ENCODE measurements at regions not wholly inside any gene's neighbourhood (a gene's known extent, or its start where the extent isn't known, plus 50 kb on each side); places are given as distances from the start of the nearest gene placed in this dataset.

DNA sequence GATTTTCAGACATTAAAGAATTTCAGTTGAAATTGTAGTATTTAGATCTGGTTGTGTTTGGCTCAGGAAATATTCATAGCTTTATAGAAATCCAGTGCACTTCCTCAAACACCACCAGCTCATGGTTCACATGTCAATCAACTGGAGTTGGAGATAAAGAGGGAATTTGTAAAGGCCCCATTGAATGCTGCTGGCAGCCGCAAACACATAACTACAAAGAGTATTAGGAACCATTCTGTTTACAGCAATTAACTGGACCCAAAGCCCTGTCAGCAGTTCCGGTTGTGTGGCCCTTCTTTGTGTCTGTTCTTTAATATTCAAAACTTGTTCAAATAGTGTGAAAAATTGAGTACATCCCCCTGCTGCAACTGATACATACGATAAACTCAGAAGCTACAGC lies 107.4 kb upstream of the LRRTM4 start:
- Histone ChIP-seq H2BK5ac (ENCODE audit: low read depth, low read length, poor library complexity, severe bottlenecking) (no peak overlapping the region), H2BK20ac (ENCODE audit: low read depth, low read length) (no peak overlapping the region), H3K9me3 (ENCODE audit: control insufficient read depth, insufficient read depth, low read length) (peaks cover 3% of the 10 kb centered on the region), H2AK9ac (replicated peaks; ENCODE audit: low read depth, low read length, poor library complexity) (no peak overlapping the region), H4K91ac (ENCODE audit: insufficient read depth, low read depth, low read length) (no peak overlapping the region), H3K18ac (ENCODE audit: low read depth, low read length) (no peak overlapping the region), H4K8ac (ENCODE audit: low read depth in 2 of 2, low read length in 2 of 2) (no peak overlapping the region), H3K4me3 (ENCODE audit: insufficient read depth, low read depth, low read length) (no peak overlapping the region), H3K9me1 (ENCODE audit: insufficient read depth, low read length) (no peaks in the 10 kb centered on the region), H3K4ac (ENCODE audit: low read depth, low read length) (no peak overlapping the region), H3K23ac (ENCODE audit: low read depth, low read length) (no peak overlapping the region), H4K20me1 (ENCODE audit: insufficient read depth, low read length) (no peaks in the 10 kb centered on the region), H2BK120ac (ENCODE audit: low read depth, low read length) (no peak overlapping the region), H3K36me3 (ENCODE audit: control insufficient read depth, insufficient read depth, low read length) (no peaks in the 10 kb centered on the region), H3K27ac (ENCODE audit: insufficient read depth, low read length) (no peak overlapping the region), H3K79me1 (ENCODE audit: low read depth in 1 of 2, low read length in 2 of 2) (no peaks in the 10 kb centered on the region), H4K5ac (ENCODE audit: low read depth, low read length) (no peak overlapping the region), H2AK5ac (ENCODE audit: low read depth, low read length) (no peak overlapping the region), H3K56ac (ENCODE audit: extremely low read depth, insufficient read depth, low read length) (no peak overlapping the region), H3K9ac (ENCODE audit: low read depth, low read length) (no peak overlapping the region), H3K4me1 (ENCODE audit: control insufficient read depth, insufficient read depth, low read length) (no peaks in the 10 kb centered on the region), H2AFZ (replicated peaks; ENCODE audit: low read length, poor library complexity) (no peak overlapping the region), H3K27me3 (ENCODE audit: control insufficient read depth, insufficient read depth, low read length) (no peaks in the 10 kb centered on the region), H3K14ac (replicated peaks; ENCODE audit: low read depth, low read length) (no peak overlapping the region), H2BK15ac (ENCODE audit: low read depth, low read length) (no peak overlapping the region), H3K4me2 (ENCODE audit: low read depth, low read length) (no peak overlapping the region)
- dilution Hi-C loops (cut with HindIII; ENCODE audit: low sequenced_read_pairs, unreplicated experiment) (no loop called here), intact Hi-C loops (cut with micrococcal nuclease) (no loop called here), in situ Hi-C loops (cut with MboI; ENCODE audit: low sequenced_read_pairs) (no loop called here)
- no peak for ATAC-seq (ENCODE audit: low read depth)
- CTCF ChIA-PET, result no interaction called here
- no TSS peak for BruUV-seq (replicated peaks)
- POLR2A ChIA-PET (ENCODE audit: unreplicated experiment), result no interaction called here
- DNase-seq, result no peak
- WGBS, 2 experiments (ENCODE audit: extremely low coverage in 2 of 2, insufficient read length in 1 of 2), result no CpG with 5 or more reads among the region's 3 CpGs
- TF ChIP-seq RCOR1 (IDR thresholded peaks at IDR 0.05; ENCODE audit: insufficient replicate concordance, low read length) (no peak), POLR2A (IDR thresholded peaks at IDR 0.05; ENCODE audit: low read depth, low read length) (no peak), MAFK (IDR thresholded peaks at IDR 0.05; ENCODE audit: low read depth, low read length) (no peak), CEBPB (IDR thresholded peaks at IDR 0.05; ENCODE audit: low read depth, low read length) (no peak), BHLHE40 (IDR thresholded peaks at IDR 0.05; ENCODE audit: low read depth, low read length) (no peak), RFX5 (IDR thresholded peaks at IDR 0.05; ENCODE audit: low read depth, low read length) (no peak)
- TF ChIP-seq, protein P1, sequence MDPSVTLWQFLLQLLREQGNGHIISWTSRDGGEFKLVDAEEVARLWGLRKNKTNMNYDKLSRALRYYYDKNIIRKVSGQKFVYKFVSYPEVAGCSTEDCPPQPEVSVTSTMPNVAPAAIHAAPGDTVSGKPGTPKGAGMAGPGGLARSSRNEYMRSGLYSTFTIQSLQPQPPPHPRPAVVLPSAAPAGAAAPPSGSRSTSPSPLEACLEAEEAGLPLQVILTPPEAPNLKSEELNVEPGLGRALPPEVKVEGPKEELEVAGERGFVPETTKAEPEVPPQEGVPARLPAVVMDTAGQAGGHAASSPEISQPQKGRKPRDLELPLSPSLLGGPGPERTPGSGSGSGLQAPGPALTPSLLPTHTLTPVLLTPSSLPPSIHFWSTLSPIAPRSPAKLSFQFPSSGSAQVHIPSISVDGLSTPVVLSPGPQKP (IDR thresholded peaks at IDR 0.05; ENCODE audit: borderline replicate concordance, low read depth, low read length), result no peak
- TF ChIP-seq, protein P2, sequence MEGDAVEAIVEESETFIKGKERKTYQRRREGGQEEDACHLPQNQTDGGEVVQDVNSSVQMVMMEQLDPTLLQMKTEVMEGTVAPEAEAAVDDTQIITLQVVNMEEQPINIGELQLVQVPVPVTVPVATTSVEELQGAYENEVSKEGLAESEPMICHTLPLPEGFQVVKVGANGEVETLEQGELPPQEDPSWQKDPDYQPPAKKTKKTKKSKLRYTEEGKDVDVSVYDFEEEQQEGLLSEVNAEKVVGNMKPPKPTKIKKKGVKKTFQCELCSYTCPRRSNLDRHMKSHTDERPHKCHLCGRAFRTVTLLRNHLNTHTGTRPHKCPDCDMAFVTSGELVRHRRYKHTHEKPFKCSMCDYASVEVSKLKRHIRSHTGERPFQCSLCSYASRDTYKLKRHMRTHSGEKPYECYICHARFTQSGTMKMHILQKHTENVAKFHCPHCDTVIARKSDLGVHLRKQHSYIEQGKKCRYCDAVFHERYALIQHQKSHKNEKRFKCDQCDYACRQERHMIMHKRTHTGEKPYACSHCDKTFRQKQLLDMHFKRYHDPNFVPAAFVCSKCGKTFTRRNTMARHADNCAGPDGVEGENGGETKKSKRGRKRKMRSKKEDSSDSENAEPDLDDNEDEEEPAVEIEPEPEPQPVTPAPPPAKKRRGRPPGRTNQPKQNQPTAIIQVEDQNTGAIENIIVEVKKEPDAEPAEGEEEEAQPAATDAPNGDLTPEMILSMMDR (conservative IDR thresholded peaks at IDR 0.05; ENCODE audit: low read depth, low read length), result no peak

Data from IMR-90 (cell line).